IMR-90 (cell line): ENCODE measurements at regions not wholly inside any gene's neighbourhood (a gene's known extent, or its start where the extent isn't known, plus 50 kb on each side); places are given as distances from the start of the nearest gene placed in this dataset.

Experiments
- ATAC-seq: fragments of 200-7000 bp; cut with Tn5 transposase; 2 replicates; pipeline ENCODE4 v1.9.1; 2020; ENCODE audit warnings: low read depth, mild to moderate bottlenecking, moderate library complexity
- BruUV-seq: library from RNA; stranded (reverse); fragments of 400-500 nt; replicated peaks from 2 replicates; lab custom pipeline; 2021; lab: Mats Ljungman, UMichigan
- CTCF ChIA-PET: fragments of 300-600 bp; formaldehyde crosslinking; extraction: SDS; loops from one replicate; lab custom pipeline; 2021; ENCODE audit warnings: antibody characterized with exemption; lab: Yijun Ruan, JAX
- POLR2A ChIA-PET: fragments of 300-600 bp; sonication (Branson Sonifier 250); formaldehyde crosslinking; loops from one replicate; lab custom pipeline; 2022; ENCODE audit warnings: antibody characterized with exemption; ENCODE audit not compliant: unreplicated experiment; lab: Charles Lee
- DNase-seq: peaks from one replicate; pipeline ENCODE4 v3.0.0; 2013
- H2AFZ ChIP-seq: replicated peaks from 2 replicates; pipeline ENCODE3; 2013; ENCODE audit warnings: low read length, mild to moderate bottlenecking; ENCODE audit not compliant: poor library complexity
- H2AK5ac ChIP-seq: 2 replicates; pipeline ENCODE4 v1.6.1; 2013; ENCODE audit warnings: low read depth, low read length, inconsistent platforms
- H2AK9ac ChIP-seq: replicated peaks from 2 replicates; pipeline ENCODE3; 2013; ENCODE audit warnings: mild to moderate bottlenecking, low read depth, low read length, moderate library complexity; ENCODE audit not compliant: poor library complexity
- H2BK120ac ChIP-seq: 2 replicates; pipeline ENCODE4 v1.6.1; 2013; ENCODE audit warnings: low read depth, low read length, inconsistent platforms
- H2BK15ac ChIP-seq: 3 replicates; pipeline ENCODE4 v1.6.1; 2013; ENCODE audit warnings: low read depth, low read length, inconsistent platforms
- H2BK20ac ChIP-seq: 2 replicates; pipeline ENCODE4 v1.6.1; 2013; ENCODE audit warnings: low read depth, mild to moderate bottlenecking, inconsistent platforms, low read length, moderate library complexity
- H2BK5ac ChIP-seq: 2 replicates; pipeline ENCODE4 v1.6.1; 2013; ENCODE audit warnings: mild to moderate bottlenecking, low read depth, low read length, inconsistent platforms; ENCODE audit not compliant: poor library complexity, severe bottlenecking
- H3K14ac ChIP-seq: replicated peaks from 2 replicates; pipeline ENCODE4 v1.6.1; 2013; ENCODE audit warnings: low read depth, low read length, inconsistent platforms
- H3K18ac ChIP-seq: 2 replicates; pipeline ENCODE4 v1.6.1; 2013; ENCODE audit warnings: low read depth, low read length, control low read depth
- H3K23ac ChIP-seq: 2 replicates; pipeline ENCODE4 v1.6.1; 2013; ENCODE audit warnings: low read depth, low read length, inconsistent platforms
- H3K27ac ChIP-seq: 2 replicates; pipeline ENCODE4 v1.5.1; 2013; ENCODE audit warnings: mild to moderate bottlenecking, control low read depth, low read length; ENCODE audit not compliant: insufficient read depth
- H3K27me3 ChIP-seq: 2 replicates; pipeline ENCODE4 v1.6.1; 2013; ENCODE audit warnings: low read length; ENCODE audit not compliant: control insufficient read depth, insufficient read depth
- H3K36me3 ChIP-seq: 2 replicates; pipeline ENCODE4 v1.6.1; 2013; ENCODE audit warnings: low read length, mixed read lengths; ENCODE audit not compliant: control insufficient read depth, insufficient read depth
- H3K4ac ChIP-seq: 2 replicates; pipeline ENCODE4 v1.6.1; 2013; ENCODE audit warnings: low read depth, low read length, inconsistent platforms
- H3K4me1 ChIP-seq: 2 replicates; pipeline ENCODE4 v1.6.1; 2013; ENCODE audit warnings: low read length, mixed read lengths; ENCODE audit not compliant: control insufficient read depth, insufficient read depth
- H3K4me2 ChIP-seq: 2 replicates; pipeline ENCODE4 v1.6.1; 2013; ENCODE audit warnings: low read depth, mild to moderate bottlenecking, control low read depth, low read length, moderate library complexity
- H3K4me3 ChIP-seq: 2 replicates; pipeline ENCODE4 v1.5.1; 2013; ENCODE audit warnings: low read depth, mild to moderate bottlenecking, control low read depth, low read length, moderate library complexity; ENCODE audit not compliant: insufficient read depth
- H3K56ac ChIP-seq: 2 replicates; pipeline ENCODE4 v1.6.1; 2013; ENCODE audit warnings: low read length, inconsistent platforms; ENCODE audit not compliant: insufficient read depth; ENCODE audit errors: extremely low read depth
- H3K79me1 ChIP-seq, 2 experiments: 2 replicates each; pipeline ENCODE4 v1.6.1; 2013; ENCODE audit warnings: low read length in 2 of 2, inconsistent platforms in 1 of 2, low read depth in 1 of 2
- H3K9ac ChIP-seq: 2 replicates; pipeline ENCODE4 v1.6.1; 2013; ENCODE audit warnings: low read depth, low read length, control low read depth
- H3K9me1 ChIP-seq: 2 replicates; pipeline ENCODE4 v1.6.1; 2013; ENCODE audit warnings: low read length, inconsistent platforms; ENCODE audit not compliant: insufficient read depth
- H3K9me3 ChIP-seq: 2 replicates; pipeline ENCODE4 v1.6.1; 2013; ENCODE audit warnings: low read length; ENCODE audit not compliant: control insufficient read depth, insufficient read depth
- H4K20me1 ChIP-seq: 2 replicates; pipeline ENCODE4 v1.6.1; 2013; ENCODE audit warnings: low read length, inconsistent platforms; ENCODE audit not compliant: insufficient read depth
- H4K5ac ChIP-seq: 2 replicates; pipeline ENCODE4 v1.6.1; 2013; ENCODE audit warnings: mild to moderate bottlenecking, low read depth, low read length, control low read depth
- H4K8ac ChIP-seq, 2 experiments: 2 replicates each; pipeline ENCODE4 v1.6.1; 2013; ENCODE audit warnings: low read depth in 2 of 2, low read length in 2 of 2, control low read depth in 1 of 2, inconsistent platforms in 1 of 2
- H4K91ac ChIP-seq: 2 replicates; pipeline ENCODE4 v1.6.1; 2013; ENCODE audit warnings: low read depth, low read length, inconsistent platforms; ENCODE audit not compliant: insufficient read depth
- MAZ ChIP-seq: IDR thresholded peaks from 2 replicates; pipeline ENCODE4 v1.6.1; 2012; ENCODE audit warnings: low read depth, mild to moderate bottlenecking, low read length, improper control_type of control experiment, moderate library complexity, borderline replicate concordance
- WGBS, 2 experiments: methylation state at CpG; one replicate each; pipeline versions ENCODE4 v1.1.5 to v1.1.7; 2013; ENCODE audit warnings: missing lambda C conversion rate in 2 of 2; ENCODE audit not compliant: insufficient read length in 1 of 2; ENCODE audit errors: extremely low coverage in 2 of 2; 5-methylcytosine and 5-hydroxymethylcytosine counted together
- dilution Hi-C: fragments of 300-500 bp; cut with HindIII; formaldehyde crosslinking; loops from one replicate; pipeline ENCODE4 v1.14.3; 2018; ENCODE audit warnings: low sequenced_read_pairs; ENCODE audit not compliant: unreplicated experiment
- in situ Hi-C: fragments of 300-500 bp; cut with MboI; formaldehyde crosslinking; loops from 3 replicates; pipeline ENCODE4 v1.14.3; 2019; ENCODE audit warnings: low sequenced_read_pairs, inconsistent platforms, mixed read lengths
- intact Hi-C: fragments of 100-400 bp; cut with micrococcal nuclease; formaldehyde crosslinking; loops from 2 replicates; pipeline ENCODE4 v1.10.0; 2022
- TF ChIP-seq, protein P1 (sequence below): fragments of 150-350 bp; IDR thresholded peaks from 2 replicates; pipeline ENCODE4 v1.6.1; 2017; ENCODE audit warnings: mild to moderate bottlenecking, antibody characterized with exemption, low read length, low read depth

DNA sequence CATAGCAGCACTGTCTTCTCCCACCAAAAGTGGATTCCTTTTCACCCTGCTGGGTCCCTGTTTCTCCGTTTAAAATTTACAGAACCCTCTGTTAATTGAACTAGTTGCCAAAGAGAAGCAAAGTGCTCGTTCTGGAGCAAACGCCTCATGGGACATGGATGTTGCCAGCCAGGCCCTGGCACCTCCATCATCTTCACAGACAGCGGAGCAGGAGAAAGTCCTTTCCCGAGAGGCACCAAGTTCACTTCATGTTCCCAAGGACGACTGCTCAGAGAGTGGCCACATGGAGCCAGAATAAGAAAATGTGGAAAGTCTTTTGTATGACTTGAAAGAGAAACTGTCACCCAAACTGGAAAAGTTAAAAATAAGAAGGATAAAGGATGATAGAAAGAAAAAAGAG lies 151.5 kb downstream of the SOX1 start:
- Histone ChIP-seq H4K8ac (no peak overlapping the region), H3K36me3 (no peaks in the 10 kb centered on the region), H4K20me1 (no peaks in the 10 kb centered on the region), H2BK20ac (no peak overlapping the region), H3K18ac (no peak overlapping the region), H2AK5ac (no peak overlapping the region), H3K9me3 (peaks cover 32% of the 10 kb centered on the region), H3K9me1 (no peaks in the 10 kb centered on the region), H4K5ac (no peak overlapping the region), H3K27me3 (no peaks in the 10 kb centered on the region), H2BK5ac (no peak overlapping the region), H3K4me2 (no peak overlapping the region), H3K4me1 (no peaks in the 10 kb centered on the region), H3K4me3 (no peak overlapping the region), H3K56ac (no peak overlapping the region), H2AFZ (no peak overlapping the region), H2AK9ac (no peak overlapping the region), H3K4ac (no peak overlapping the region), H2BK120ac (no peak overlapping the region), H2BK15ac (no peak overlapping the region), H3K27ac (no peak overlapping the region), H4K91ac (no peak overlapping the region), H3K79me1 (no peaks in the 10 kb centered on the region), H3K9ac (no peak overlapping the region), H3K14ac (no peak overlapping the region), H3K23ac (no peak overlapping the region)
- in situ Hi-C loops: no loop called here
- no TSS peak for BruUV-seq
- 20% methylated on average over 2 of the region's 6 CpGs; no CpG with 5 or more reads in 1 of the 2 experiments for WGBS, 2 experiments
- ChIA-PET POLR2A (no interaction called here), CTCF (no interaction called here)
- no peak for DNase-seq
- dilution Hi-C loops: no loop called here
- no peak for ATAC-seq
- intact Hi-C loops: no loop called here
- TF ChIP-seq MAZ: no peak
- TF ChIP-seq, protein P1, sequence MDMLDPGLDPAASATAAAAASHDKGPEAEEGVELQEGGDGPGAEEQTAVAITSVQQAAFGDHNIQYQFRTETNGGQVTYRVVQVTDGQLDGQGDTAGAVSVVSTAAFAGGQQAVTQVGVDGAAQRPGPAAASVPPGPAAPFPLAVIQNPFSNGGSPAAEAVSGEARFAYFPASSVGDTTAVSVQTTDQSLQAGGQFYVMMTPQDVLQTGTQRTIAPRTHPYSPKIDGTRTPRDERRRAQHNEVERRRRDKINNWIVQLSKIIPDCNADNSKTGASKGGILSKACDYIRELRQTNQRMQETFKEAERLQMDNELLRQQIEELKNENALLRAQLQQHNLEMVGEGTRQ: no peak
